ENCODE measurements at regions not wholly inside any gene's neighbourhood (a gene's known extent, or its start where the extent isn't known, plus 50 kb on each side); places are given as distances from the start of the nearest gene placed in this dataset.

DNA sequence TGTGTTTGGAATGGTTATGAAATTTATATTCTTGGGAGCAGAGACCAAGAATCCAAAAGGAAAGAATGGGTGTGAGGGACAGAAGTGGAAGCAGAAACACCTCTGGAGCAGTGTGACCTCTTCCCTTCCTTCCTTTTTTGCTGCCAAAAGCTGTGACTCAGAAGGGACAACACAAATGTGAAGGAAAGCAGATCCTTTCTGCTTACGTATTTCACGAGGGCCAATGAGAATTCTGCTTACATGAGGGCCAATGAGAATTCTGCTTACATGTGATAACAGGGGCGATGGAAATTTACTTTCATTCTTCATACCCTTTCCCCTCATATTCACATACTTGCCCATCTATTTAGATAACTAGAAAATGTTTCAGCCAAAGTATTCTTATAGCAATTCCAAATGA is 404.6 kb downstream of the PRDM5 start:
- Histone ChIP-seq H2AK9ac (replicated peaks; ENCODE audit: low read depth, low read length, poor library complexity) (no peak overlapping the region), H3K18ac (ENCODE audit: low read depth, low read length) (no peak overlapping the region), H3K9me1 (ENCODE audit: insufficient read depth, low read length) (no peaks in the 10 kb centered on the region), H3K14ac (replicated peaks; ENCODE audit: low read depth, low read length) (no peak overlapping the region), H2BK20ac (ENCODE audit: low read depth, low read length) (no peak overlapping the region), H2BK120ac (ENCODE audit: low read depth, low read length) (no peak overlapping the region), H3K27ac (ENCODE audit: insufficient read depth, low read length) (no peak overlapping the region), H4K5ac (ENCODE audit: low read depth, low read length) (no peak overlapping the region), H3K79me1 (ENCODE audit: low read depth in 1 of 2, low read length in 2 of 2) (no peaks in the 10 kb centered on the region), H3K9me3 (ENCODE audit: control insufficient read depth, insufficient read depth, low read length) (no peaks in the 10 kb centered on the region), H3K23ac (ENCODE audit: low read depth, low read length) (no peak overlapping the region), H3K4me3 (ENCODE audit: insufficient read depth, low read depth, low read length) (peak overlapping the region; percentile 7; the same call in 1 of the 2 replicates), H2BK15ac (ENCODE audit: low read depth, low read length) (no peak overlapping the region), H4K8ac (ENCODE audit: low read depth in 2 of 2, low read length in 2 of 2) (peak overlapping the region; percentile 56 to 86; a peak in 3 of 4 replicates), H3K36me3 (ENCODE audit: control insufficient read depth, insufficient read depth, low read length) (no peaks in the 10 kb centered on the region), H2AFZ (replicated peaks; ENCODE audit: low read length, poor library complexity) (no peak overlapping the region), H3K27me3 (ENCODE audit: control insufficient read depth, insufficient read depth, low read length) (no peaks in the 10 kb centered on the region), H3K4me1 (ENCODE audit: control insufficient read depth, insufficient read depth, low read length) (no peaks in the 10 kb centered on the region), H3K4ac (ENCODE audit: low read depth, low read length) (no peak overlapping the region), H3K4me2 (ENCODE audit: low read depth, low read length) (peak overlapping the region; percentile 79), H4K20me1 (ENCODE audit: insufficient read depth, low read length) (no peaks in the 10 kb centered on the region), H4K91ac (ENCODE audit: insufficient read depth, low read depth, low read length) (no peak overlapping the region), H3K9ac (ENCODE audit: low read depth, low read length) (no peak overlapping the region), H2AK5ac (ENCODE audit: low read depth, low read length) (no peak overlapping the region), H3K56ac (ENCODE audit: extremely low read depth, insufficient read depth, low read length) (no peak overlapping the region), H2BK5ac (ENCODE audit: low read depth, low read length, poor library complexity, severe bottlenecking) (no peak overlapping the region)
- dilution Hi-C loops (cut with HindIII; ENCODE audit: low sequenced_read_pairs, unreplicated experiment) (no loop called here), in situ Hi-C loops (cut with MboI; ENCODE audit: low sequenced_read_pairs) (no loop called here), intact Hi-C loops (cut with micrococcal nuclease) (no loop called here)
- no TSS peak for BruUV-seq (replicated peaks)
- DNase-seq (peak; percentile 86), ATAC-seq (ENCODE audit: low read depth) (peak; percentile 96)
- no peak for TF ChIP-seq RFX5 (IDR thresholded peaks at IDR 0.05; ENCODE audit: low read depth, low read length)
- TF ChIP-seq MAFK (IDR thresholded peaks at IDR 0.05; ENCODE audit: low read depth, low read length), result no peak
- TF ChIP-seq SMC3 (IDR thresholded peaks at IDR 0.05; ENCODE audit: low read depth, low read length), result no peak
- no peak for TF ChIP-seq FOS (IDR thresholded peaks at IDR 0.05; ENCODE audit: low read depth, low read length)
- no peak for TF ChIP-seq CHD1 (IDR thresholded peaks at IDR 0.05; ENCODE audit: low read depth, low read length)
- TF ChIP-seq RCOR1 (IDR thresholded peaks at IDR 0.05; ENCODE audit: insufficient replicate concordance, low read length), result no peak
- no peak for TF ChIP-seq RAD21 (IDR thresholded peaks at IDR 0.05; ENCODE audit: low read length)
- TF ChIP-seq CEBPB (IDR thresholded peaks at IDR 0.05; ENCODE audit: low read depth, low read length), result no peak
- TF ChIP-seq MAZ (IDR thresholded peaks at IDR 0.05; ENCODE audit: borderline replicate concordance, low read depth, low read length), result no peak
- no peak for TF ChIP-seq BHLHE40 (IDR thresholded peaks at IDR 0.05; ENCODE audit: low read depth, low read length)
- TF ChIP-seq NFE2L2 (IDR thresholded peaks at IDR 0.05; ENCODE audit: low read depth, low read length), result no peak
- TF ChIP-seq, protein P1, sequence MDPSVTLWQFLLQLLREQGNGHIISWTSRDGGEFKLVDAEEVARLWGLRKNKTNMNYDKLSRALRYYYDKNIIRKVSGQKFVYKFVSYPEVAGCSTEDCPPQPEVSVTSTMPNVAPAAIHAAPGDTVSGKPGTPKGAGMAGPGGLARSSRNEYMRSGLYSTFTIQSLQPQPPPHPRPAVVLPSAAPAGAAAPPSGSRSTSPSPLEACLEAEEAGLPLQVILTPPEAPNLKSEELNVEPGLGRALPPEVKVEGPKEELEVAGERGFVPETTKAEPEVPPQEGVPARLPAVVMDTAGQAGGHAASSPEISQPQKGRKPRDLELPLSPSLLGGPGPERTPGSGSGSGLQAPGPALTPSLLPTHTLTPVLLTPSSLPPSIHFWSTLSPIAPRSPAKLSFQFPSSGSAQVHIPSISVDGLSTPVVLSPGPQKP (IDR thresholded peaks at IDR 0.05; ENCODE audit: borderline replicate concordance, low read depth, low read length), result no peak
- no peak for TF ChIP-seq POLR2A (IDR thresholded peaks at IDR 0.05; ENCODE audit: low read depth, low read length)
- TF ChIP-seq, protein P2, sequence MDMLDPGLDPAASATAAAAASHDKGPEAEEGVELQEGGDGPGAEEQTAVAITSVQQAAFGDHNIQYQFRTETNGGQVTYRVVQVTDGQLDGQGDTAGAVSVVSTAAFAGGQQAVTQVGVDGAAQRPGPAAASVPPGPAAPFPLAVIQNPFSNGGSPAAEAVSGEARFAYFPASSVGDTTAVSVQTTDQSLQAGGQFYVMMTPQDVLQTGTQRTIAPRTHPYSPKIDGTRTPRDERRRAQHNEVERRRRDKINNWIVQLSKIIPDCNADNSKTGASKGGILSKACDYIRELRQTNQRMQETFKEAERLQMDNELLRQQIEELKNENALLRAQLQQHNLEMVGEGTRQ (IDR thresholded peaks at IDR 0.05; ENCODE audit: low read depth, low read length), result no peak
- TF ChIP-seq, protein P3, sequence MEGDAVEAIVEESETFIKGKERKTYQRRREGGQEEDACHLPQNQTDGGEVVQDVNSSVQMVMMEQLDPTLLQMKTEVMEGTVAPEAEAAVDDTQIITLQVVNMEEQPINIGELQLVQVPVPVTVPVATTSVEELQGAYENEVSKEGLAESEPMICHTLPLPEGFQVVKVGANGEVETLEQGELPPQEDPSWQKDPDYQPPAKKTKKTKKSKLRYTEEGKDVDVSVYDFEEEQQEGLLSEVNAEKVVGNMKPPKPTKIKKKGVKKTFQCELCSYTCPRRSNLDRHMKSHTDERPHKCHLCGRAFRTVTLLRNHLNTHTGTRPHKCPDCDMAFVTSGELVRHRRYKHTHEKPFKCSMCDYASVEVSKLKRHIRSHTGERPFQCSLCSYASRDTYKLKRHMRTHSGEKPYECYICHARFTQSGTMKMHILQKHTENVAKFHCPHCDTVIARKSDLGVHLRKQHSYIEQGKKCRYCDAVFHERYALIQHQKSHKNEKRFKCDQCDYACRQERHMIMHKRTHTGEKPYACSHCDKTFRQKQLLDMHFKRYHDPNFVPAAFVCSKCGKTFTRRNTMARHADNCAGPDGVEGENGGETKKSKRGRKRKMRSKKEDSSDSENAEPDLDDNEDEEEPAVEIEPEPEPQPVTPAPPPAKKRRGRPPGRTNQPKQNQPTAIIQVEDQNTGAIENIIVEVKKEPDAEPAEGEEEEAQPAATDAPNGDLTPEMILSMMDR (conservative IDR thresholded peaks at IDR 0.05; ENCODE audit: low read depth, low read length), result no peak
- no peak for TF ChIP-seq MXI1 (IDR thresholded peaks at IDR 0.05; ENCODE audit: borderline replicate concordance, low read depth, low read length)
- ChIA-PET POLR2A (ENCODE audit: unreplicated experiment) (interaction anchor here (0.6 kb wide), 1 partner anchor 277 kb away, joined by 3 read pairs; no protein-coding TSS in a partner anchor), CTCF (no interaction called here)
- no CpG with 5 or more reads among the region's 3 CpGs for WGBS, 2 experiments (ENCODE audit: extremely low coverage in 2 of 2, insufficient read length in 1 of 2)

All from IMR-90 (cell line).